Left ventricle myocardium superior (tissue), 1 donor: ENCODE measurements at regions not wholly inside any gene's neighbourhood (a gene's known extent, or its start where the extent isn't known, plus 50 kb on each side); places are given as distances from the start of the nearest gene placed in this dataset.
A peak's percentile ranks its signal among the peaks of the same experiment; 100 is the strongest.
"Not testable (repeated sequence)": the region's sequence is repeated elsewhere in the genome, so short reads cannot be mapped to it uniquely, and the experiment has no call there.

Experiments
- ATAC-seq: fragments of 200-7000 bp; cut with Tn5 transposase; one replicate; pipeline ENCODE4 v1.9.1; 2020; ENCODE audit warnings: mild to moderate bottlenecking, moderate library complexity
- DNase-seq: peaks from one replicate; pipeline ENCODE4 v3.0.0-alpha.2; 2020
- intact Hi-C: fragments of 100-400 bp; cut with micrococcal nuclease; formaldehyde crosslinking; loops from one replicate; pipeline ENCODE4 v1.11.0; 2022
- donor health status: DM: no; HTN: yes; CAD: no; lungs with severe emphysema.

- ATAC-seq, intact Hi-C loops, DNase-seq: not testable (repeated sequence)
Observed at GRCh38 chr17:13659051-13659450, 57.3 kb upstream of the HS3ST3A1 start.

GRCh38 chr17:13665872-13666635 is 64.3 kb upstream of the HS3ST3A1 start:
- no peak for ATAC-seq
- no peak for DNase-seq
- intact Hi-C loops, result no loop called here

GRCh38 chr17:13671341-13671740 is 69.6 kb upstream of the HS3ST3A1 start:
- DNase-seq (no peak), ATAC-seq (no peak)
- intact Hi-C loops, result no loop called here

- intact Hi-C loops, result no loop called here
- no peak for ATAC-seq
- DNase-seq, result no peak
Observed at GRCh38 chr17:13671771-13672170, 70.0 kb upstream of the HS3ST3A1 start.

GRCh38 chr17:13678361-13678760 is 76.6 kb upstream of the HS3ST3A1 start:
- DNase-seq (no peak), ATAC-seq (no peak)
- intact Hi-C loops, result no loop called here

GRCh38 chr17:13678841-13679240 is 77.1 kb upstream of the HS3ST3A1 start:
- ATAC-seq, result no peak
- intact Hi-C loops, result no loop called here

GRCh38 chr17:13688716-13689115 is 87.0 kb upstream of the HS3ST3A1 start:
- intact Hi-C loops, result no loop called here
- ATAC-seq, result no peak
- DNase-seq, result no peak

More at GRCh38 chr17:13678841-13679240, 77.1 kb upstream of the HS3ST3A1 start:
- DNase-seq, result no peak

GRCh38 chr17:13690806-13691205 is 89.1 kb upstream of the HS3ST3A1 start:
- intact Hi-C loops, result no loop called here

GRCh38 chr17:13694934-13695333 is 93.2 kb upstream of the HS3ST3A1 start:
- DNase-seq, result no peak
- intact Hi-C loops, result no loop called here
- ATAC-seq, result no peak

More at GRCh38 chr17:13690806-13691205, 89.1 kb upstream of the HS3ST3A1 start:
- ATAC-seq, result no peak
- no peak for DNase-seq

GRCh38 chr17:13698832-13699231 is 97.1 kb upstream of the HS3ST3A1 start:
- intact Hi-C loops, result no loop called here
- no peak for ATAC-seq
- no peak for DNase-seq

GRCh38 chr17:13699261-13699660 is 97.5 kb upstream of the HS3ST3A1 start:
- no peak for DNase-seq
- intact Hi-C loops, result no loop called here
- no peak for ATAC-seq

- ATAC-seq (no peak), DNase-seq (no peak)
- intact Hi-C loops, result no loop called here
Observed at GRCh38 chr17:13702266-13702665, 100.5 kb upstream of the HS3ST3A1 start.

GRCh38 chr17:13704333-13704732 is 102.6 kb upstream of the HS3ST3A1 start:
- DNase-seq (no peak), ATAC-seq (no peak)
- intact Hi-C loops, result no loop called here

- DNase-seq (no peak), ATAC-seq (no peak)
- intact Hi-C loops, result no loop called here
Observed at GRCh38 chr17:13705221-13705620, 103.5 kb upstream of the HS3ST3A1 start.

GRCh38 chr17:13721705-13722104 is 120.0 kb upstream of the HS3ST3A1 start:
- peak; percentile 15 for ATAC-seq
- DNase-seq, result no peak
- intact Hi-C loops, result no loop called here

GRCh38 chr17:13725288-13725990 is 123.7 kb upstream of the HS3ST3A1 start:
- DNase-seq (no peak), ATAC-seq (no peak)

GRCh38 chr17:13727441-13728171 is 125.9 kb upstream of the HS3ST3A1 start:
- no peak for DNase-seq
- intact Hi-C loops, result no loop called here
- no peak for ATAC-seq

More at GRCh38 chr17:13725288-13725990, 123.7 kb upstream of the HS3ST3A1 start:
- intact Hi-C loops, result no loop called here

- intact Hi-C loops, result no loop called here
- DNase-seq (no peak), ATAC-seq (no peak)
Observed at GRCh38 chr17:13728781-13729180, 127.1 kb upstream of the HS3ST3A1 start.

- ATAC-seq (no peak), DNase-seq (no peak)
- intact Hi-C loops, result no loop called here
Observed at GRCh38 chr17:13729466-13730134, 127.9 kb upstream of the HS3ST3A1 start.
